ENCODE measurements at regions not wholly inside any gene's neighbourhood (a gene's known extent, or its start where the extent isn't known, plus 50 kb on each side); places are given as distances from the start of the nearest gene placed in this dataset.

GRCh38 chr2:212692466-212692865 is 153.9 kb upstream of the ERBB4 start:
- Histone ChIP-seq H3K27me3 (ENCODE audit: low read length) (no peaks in the 10 kb centered on the region), H4K20me1 (ENCODE audit: low read depth, low read length) (no peaks in the 10 kb centered on the region), H3K36me3 (ENCODE audit: low read length) (no peaks in the 10 kb centered on the region), H2AFZ (ENCODE audit: low read depth, low read length, severe bottlenecking) (no peak overlapping the region), H3K4me2 (ENCODE audit: low read depth, low read length, poor library complexity, severe bottlenecking) (no peak overlapping the region), H3K9me2 (replicated peaks; ENCODE audit: insufficient read depth, low read length) (no peaks in the 10 kb centered on the region), H3K79me2 (ENCODE audit: insufficient read depth, low read length) (no peaks in the 10 kb centered on the region), H3F3A (ENCODE audit: insufficient read depth) (no peaks in the 10 kb centered on the region), H3K27ac (ENCODE audit: low read depth, low read length) (no peak overlapping the region), H3K9ac (ENCODE audit: low read length) (no peak overlapping the region), H3K9me3 (ENCODE audit: insufficient read depth, low read length) (no peaks in the 10 kb centered on the region), H3K4me3 (ENCODE audit: insufficient read depth, low read length, poor library complexity, severe bottlenecking) (no peak overlapping the region)
- TF ChIP-seq EZH2phosphoT487 (conservative IDR thresholded peaks at IDR 0.05; ENCODE audit: low read length): no peak
- TF ChIP-seq CTCF (IDR thresholded peaks at IDR 0.05; ENCODE audit: insufficient read depth, low read length, poor library complexity, severe bottlenecking): no peak

- H3K27me3 ChIP-seq (ENCODE audit: low read length): no peaks in the 10 kb centered on the region
- H3K4me3 ChIP-seq (ENCODE audit: insufficient read depth, low read length, poor library complexity, severe bottlenecking): no peak overlapping the region
- H4K20me1 ChIP-seq (ENCODE audit: low read depth, low read length): no peaks in the 10 kb centered on the region
- no peaks in the 10 kb centered on the region for H3K9me3 ChIP-seq (ENCODE audit: insufficient read depth, low read length)
- H3F3A ChIP-seq (ENCODE audit: insufficient read depth): no peaks in the 10 kb centered on the region
- H3K79me2 ChIP-seq (ENCODE audit: insufficient read depth, low read length): no peaks in the 10 kb centered on the region
- TF ChIP-seq EZH2phosphoT487 (conservative IDR thresholded peaks at IDR 0.05; ENCODE audit: low read length): no peak
- TF ChIP-seq CTCF (IDR thresholded peaks at IDR 0.05; ENCODE audit: insufficient read depth, low read length, poor library complexity, severe bottlenecking): peak; percentile 64
- no peak overlapping the region for H3K4me2 ChIP-seq (ENCODE audit: low read depth, low read length, poor library complexity, severe bottlenecking)
- H3K27ac ChIP-seq (ENCODE audit: low read depth, low read length): no peak overlapping the region
- no peak overlapping the region for H3K9ac ChIP-seq (ENCODE audit: low read length)
- H3K36me3 ChIP-seq (ENCODE audit: low read length): no peaks in the 10 kb centered on the region
- H2AFZ ChIP-seq (ENCODE audit: low read depth, low read length, severe bottlenecking): peak overlapping the region; percentile 8
- H3K9me2 ChIP-seq (replicated peaks; ENCODE audit: insufficient read depth, low read length): no peaks in the 10 kb centered on the region
Measured at GRCh38 chr2:212686285-212686895, 147.8 kb upstream of the ERBB4 start.

- H3K9me2 ChIP-seq (replicated peaks; ENCODE audit: insufficient read depth, low read length): no peaks in the 10 kb centered on the region
- no peaks in the 10 kb centered on the region for H4K20me1 ChIP-seq (ENCODE audit: low read depth, low read length)
- H3F3A ChIP-seq (ENCODE audit: insufficient read depth): no peaks in the 10 kb centered on the region
- no peaks in the 10 kb centered on the region for H3K79me2 ChIP-seq (ENCODE audit: insufficient read depth, low read length)
- no peaks in the 10 kb centered on the region for H3K27me3 ChIP-seq (ENCODE audit: low read length)
- H3K4me3 ChIP-seq (ENCODE audit: insufficient read depth, low read length, poor library complexity, severe bottlenecking): no peak overlapping the region
- H3K4me2 ChIP-seq (ENCODE audit: low read depth, low read length, poor library complexity, severe bottlenecking): no peak overlapping the region
- H2AFZ ChIP-seq (ENCODE audit: low read depth, low read length, severe bottlenecking): no peak overlapping the region
- no peak overlapping the region for H3K9ac ChIP-seq (ENCODE audit: low read length)
- no peaks in the 10 kb centered on the region for H3K36me3 ChIP-seq (ENCODE audit: low read length)
- H3K9me3 ChIP-seq (ENCODE audit: insufficient read depth, low read length): no peaks in the 10 kb centered on the region
- TF ChIP-seq CTCF (IDR thresholded peaks at IDR 0.05; ENCODE audit: insufficient read depth, low read length, poor library complexity, severe bottlenecking): no peak
- H3K27ac ChIP-seq (ENCODE audit: low read depth, low read length): no peak overlapping the region
Measured at GRCh38 chr2:212683346-212684097, 144.9 kb upstream of the ERBB4 start.
